ENCODE measurements at regions not wholly inside any gene's neighbourhood (a gene's known extent, or its start where the extent isn't known, plus 50 kb on each side); places are given as distances from the start of the nearest gene placed in this dataset.

DNA sequence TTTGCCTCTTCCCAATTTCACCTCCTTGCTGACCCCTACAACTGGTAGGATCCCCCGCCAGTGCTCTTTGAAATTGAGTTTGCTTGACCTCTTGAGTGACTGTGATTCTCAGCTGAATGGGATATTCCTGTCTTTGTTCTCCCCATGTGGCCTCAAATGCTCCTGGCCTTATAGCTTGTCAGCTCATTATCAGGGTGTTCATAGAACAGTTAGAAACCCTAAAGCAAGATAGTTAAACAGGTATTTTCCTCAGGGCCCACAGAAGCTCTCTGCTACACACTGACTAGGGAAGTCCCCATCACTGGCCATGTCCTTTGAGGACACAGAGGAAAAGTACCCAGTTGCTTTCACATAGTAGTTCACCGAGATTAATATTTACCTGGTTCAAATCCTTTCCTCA lies 211.5 kb upstream of the DTNBP1 start:
- Histone ChIP-seq H2AFZ (ENCODE audit: low read depth, low read length, poor library complexity, severe bottlenecking) (no peak overlapping the region), H3K9ac (ENCODE audit: low read length) (no peak overlapping the region), H3K9me2 (ENCODE audit: insufficient read depth) (no peaks in the 10 kb centered on the region), H3K27ac (ENCODE audit: low read depth, low read length) (no peak overlapping the region), H3K4me1 (ENCODE audit: control insufficient read depth in 1 of 2, insufficient read depth in 2 of 2, low read length in 2 of 2) (no peaks in the 10 kb centered on the region), H4K20me1 (ENCODE audit: insufficient read depth) (no peaks in the 10 kb centered on the region), H3K4me2 (ENCODE audit: low read length) (no peak overlapping the region), H3K79me2 (ENCODE audit: insufficient read depth, low read length) (no peaks in the 10 kb centered on the region), H3K36me3 (ENCODE audit: control insufficient read depth in 1 of 2, insufficient read depth in 2 of 2, low read length in 2 of 2) (no peaks in the 10 kb centered on the region), H3K9me3 (ENCODE audit: control insufficient read depth in 1 of 2, insufficient read depth in 1 of 2, low read depth in 1 of 2, low read length in 2 of 2) (no peaks in the 10 kb centered on the region), H3K4me3 (replicated peaks in 1 of 2; ENCODE audit: low read depth in 1 of 2, low read length in 2 of 2) (no peak overlapping the region), H3K27me3 (ENCODE audit: insufficient read depth, low read length) (no peaks in the 10 kb centered on the region)
- no peak for DNase-seq (ENCODE audit: low read depth, low spot score)
- ChIA-PET POLR2A (no interaction called here), CTCF (no interaction called here), RAD21 (ENCODE audit: low non-redundant PET in 1 of 2, low total read pairs in 2 of 2, uncharacterized antibody in 2 of 2, unreplicated experiment in 2 of 2) (no interaction called here)
- TF ChIP-seq, protein P1, sequence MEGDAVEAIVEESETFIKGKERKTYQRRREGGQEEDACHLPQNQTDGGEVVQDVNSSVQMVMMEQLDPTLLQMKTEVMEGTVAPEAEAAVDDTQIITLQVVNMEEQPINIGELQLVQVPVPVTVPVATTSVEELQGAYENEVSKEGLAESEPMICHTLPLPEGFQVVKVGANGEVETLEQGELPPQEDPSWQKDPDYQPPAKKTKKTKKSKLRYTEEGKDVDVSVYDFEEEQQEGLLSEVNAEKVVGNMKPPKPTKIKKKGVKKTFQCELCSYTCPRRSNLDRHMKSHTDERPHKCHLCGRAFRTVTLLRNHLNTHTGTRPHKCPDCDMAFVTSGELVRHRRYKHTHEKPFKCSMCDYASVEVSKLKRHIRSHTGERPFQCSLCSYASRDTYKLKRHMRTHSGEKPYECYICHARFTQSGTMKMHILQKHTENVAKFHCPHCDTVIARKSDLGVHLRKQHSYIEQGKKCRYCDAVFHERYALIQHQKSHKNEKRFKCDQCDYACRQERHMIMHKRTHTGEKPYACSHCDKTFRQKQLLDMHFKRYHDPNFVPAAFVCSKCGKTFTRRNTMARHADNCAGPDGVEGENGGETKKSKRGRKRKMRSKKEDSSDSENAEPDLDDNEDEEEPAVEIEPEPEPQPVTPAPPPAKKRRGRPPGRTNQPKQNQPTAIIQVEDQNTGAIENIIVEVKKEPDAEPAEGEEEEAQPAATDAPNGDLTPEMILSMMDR (IDR thresholded peaks at IDR 0.05 in 2 of 3, conservative IDR thresholded peaks at IDR 0.05 in 1 of 3; ENCODE audit: borderline replicate concordance in 1 of 3, insufficient read depth in 1 of 3, low read depth in 2 of 3, low read length in 2 of 3) = no peak
- TF ChIP-seq SP1 (IDR thresholded peaks at IDR 0.05; ENCODE audit: low read depth) = no peak
- no peak for TF ChIP-seq TCF7L2 (IDR thresholded peaks at IDR 0.05; ENCODE audit: borderline replicate concordance, extremely low read depth, insufficient read depth, insufficient read length)
- no peak for TF ChIP-seq RAD21 (IDR thresholded peaks at IDR 0.05; ENCODE audit: low read depth)
- no peak for TF ChIP-seq POLR2A (IDR thresholded peaks at IDR 0.05; ENCODE audit: borderline replicate concordance, extremely low read depth, insufficient read depth, insufficient read length)
- TF ChIP-seq SIN3A (IDR thresholded peaks at IDR 0.05; ENCODE audit: low read depth) = no peak
- BruUV-seq (replicated peaks) = no TSS peak
- ATAC-seq = no peak
- intact Hi-C loops (cut with micrococcal nuclease) = no loop called here

DNA sequence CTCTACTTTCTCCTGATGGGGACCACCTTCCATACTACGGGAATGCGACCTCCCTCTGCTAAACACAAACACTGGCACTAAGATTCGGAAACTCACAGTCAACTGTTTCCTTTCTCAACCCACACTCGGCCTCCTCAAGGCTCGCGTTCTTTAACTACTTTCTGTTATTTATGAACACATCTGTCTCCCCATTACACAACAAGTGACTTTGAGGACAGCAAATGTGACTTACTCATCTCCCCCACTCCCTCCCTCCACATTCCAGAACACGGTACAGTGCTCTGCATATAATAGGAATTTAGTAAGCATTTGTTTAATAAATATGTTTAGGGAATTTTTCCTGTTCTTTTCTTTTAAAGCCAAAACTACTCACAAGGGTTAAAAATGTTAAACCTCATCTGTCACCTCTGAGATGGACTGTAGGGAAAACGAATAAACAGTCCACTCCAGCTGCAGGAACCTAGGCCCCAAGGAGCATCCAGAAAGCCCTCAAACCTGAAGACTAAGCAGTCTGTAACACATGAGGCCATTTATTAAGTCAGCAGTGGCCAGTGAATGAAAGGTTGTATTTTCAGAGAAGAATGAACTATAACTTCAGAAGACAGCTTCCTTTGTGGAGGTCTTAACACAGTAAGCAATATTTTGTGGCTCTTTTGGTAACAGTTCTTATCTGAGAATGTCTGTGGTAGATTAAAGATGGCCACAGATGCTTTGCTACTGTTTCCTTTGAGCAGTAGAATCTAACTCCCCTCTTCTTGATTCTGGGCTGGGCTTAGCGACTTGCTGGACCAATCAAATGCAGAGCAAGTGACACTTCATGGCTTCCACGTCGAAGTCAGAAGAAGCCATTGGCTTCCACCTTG lies 209.6 kb upstream of the DTNBP1 start:
- RAD21 ChIA-PET (ENCODE audit: low non-redundant PET in 1 of 2, low total read pairs in 2 of 2, uncharacterized antibody in 2 of 2, unreplicated experiment in 2 of 2) = no interaction called here
- Histone ChIP-seq H3K9me3 (ENCODE audit: control insufficient read depth in 1 of 2, insufficient read depth in 1 of 2, low read depth in 1 of 2, low read length in 2 of 2) (no peaks in the 10 kb centered on the region), H3K9ac (ENCODE audit: low read length) (no peak overlapping the region), H3K27me3 (ENCODE audit: insufficient read depth, low read length) (peaks cover 4% of the 10 kb centered on the region; the same call in 1 of the 2 replicates), H3K79me2 (ENCODE audit: insufficient read depth, low read length) (no peaks in the 10 kb centered on the region), H3K36me3 (ENCODE audit: control insufficient read depth in 1 of 2, insufficient read depth in 2 of 2, low read length in 2 of 2) (no peaks in the 10 kb centered on the region), H4K20me1 (ENCODE audit: insufficient read depth) (no peaks in the 10 kb centered on the region), H3K27ac (ENCODE audit: low read depth, low read length) (no peak overlapping the region), H3K9me2 (ENCODE audit: insufficient read depth) (no peaks in the 10 kb centered on the region), H2AFZ (ENCODE audit: low read depth, low read length, poor library complexity, severe bottlenecking) (no peak overlapping the region), H3K4me2 (ENCODE audit: low read length) (no peak overlapping the region), H3K4me3 (replicated peaks in 1 of 2; ENCODE audit: low read depth in 1 of 2, low read length in 2 of 2) (no peak overlapping the region), H3K4me1 (ENCODE audit: control insufficient read depth in 1 of 2, insufficient read depth in 2 of 2, low read length in 2 of 2) (no peaks in the 10 kb centered on the region)
- CTCF ChIA-PET = no interaction called here
- BruUV-seq (replicated peaks) = no TSS peak
- ATAC-seq (no peak), DNase-seq (ENCODE audit: low read depth, low spot score) (no peak)
- intact Hi-C loops (cut with micrococcal nuclease) = no loop called here
- POLR2A ChIA-PET = no interaction called here
- no peak for TF ChIP-seq CBX3 (IDR thresholded peaks at IDR 0.05; ENCODE audit: low read depth)
- no peak for TF ChIP-seq ZNF274 (IDR thresholded peaks at IDR 0.05; ENCODE audit: low read depth, low read length)
- TF ChIP-seq, protein P2, sequence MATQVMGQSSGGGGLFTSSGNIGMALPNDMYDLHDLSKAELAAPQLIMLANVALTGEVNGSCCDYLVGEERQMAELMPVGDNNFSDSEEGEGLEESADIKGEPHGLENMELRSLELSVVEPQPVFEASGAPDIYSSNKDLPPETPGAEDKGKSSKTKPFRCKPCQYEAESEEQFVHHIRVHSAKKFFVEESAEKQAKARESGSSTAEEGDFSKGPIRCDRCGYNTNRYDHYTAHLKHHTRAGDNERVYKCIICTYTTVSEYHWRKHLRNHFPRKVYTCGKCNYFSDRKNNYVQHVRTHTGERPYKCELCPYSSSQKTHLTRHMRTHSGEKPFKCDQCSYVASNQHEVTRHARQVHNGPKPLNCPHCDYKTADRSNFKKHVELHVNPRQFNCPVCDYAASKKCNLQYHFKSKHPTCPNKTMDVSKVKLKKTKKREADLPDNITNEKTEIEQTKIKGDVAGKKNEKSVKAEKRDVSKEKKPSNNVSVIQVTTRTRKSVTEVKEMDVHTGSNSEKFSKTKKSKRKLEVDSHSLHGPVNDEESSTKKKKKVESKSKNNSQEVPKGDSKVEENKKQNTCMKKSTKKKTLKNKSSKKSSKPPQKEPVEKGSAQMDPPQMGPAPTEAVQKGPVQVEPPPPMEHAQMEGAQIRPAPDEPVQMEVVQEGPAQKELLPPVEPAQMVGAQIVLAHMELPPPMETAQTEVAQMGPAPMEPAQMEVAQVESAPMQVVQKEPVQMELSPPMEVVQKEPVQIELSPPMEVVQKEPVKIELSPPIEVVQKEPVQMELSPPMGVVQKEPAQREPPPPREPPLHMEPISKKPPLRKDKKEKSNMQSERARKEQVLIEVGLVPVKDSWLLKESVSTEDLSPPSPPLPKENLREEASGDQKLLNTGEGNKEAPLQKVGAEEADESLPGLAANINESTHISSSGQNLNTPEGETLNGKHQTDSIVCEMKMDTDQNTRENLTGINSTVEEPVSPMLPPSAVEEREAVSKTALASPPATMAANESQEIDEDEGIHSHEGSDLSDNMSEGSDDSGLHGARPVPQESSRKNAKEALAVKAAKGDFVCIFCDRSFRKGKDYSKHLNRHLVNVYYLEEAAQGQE (IDR thresholded peaks at IDR 0.05; ENCODE audit: low read depth) = no peak
- no peak for TF ChIP-seq SP1 (IDR thresholded peaks at IDR 0.05; ENCODE audit: low read depth)
- no peak for TF ChIP-seq JUND (IDR thresholded peaks at IDR 0.05)
- TF ChIP-seq POLR2AphosphoS5 (IDR thresholded peaks at IDR 0.05; ENCODE audit: low read depth, low read length) = no peak
- TF ChIP-seq, protein P3, sequence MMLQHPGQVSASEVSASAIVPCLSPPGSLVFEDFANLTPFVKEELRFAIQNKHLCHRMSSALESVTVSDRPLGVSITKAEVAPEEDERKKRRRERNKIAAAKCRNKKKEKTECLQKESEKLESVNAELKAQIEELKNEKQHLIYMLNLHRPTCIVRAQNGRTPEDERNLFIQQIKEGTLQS (IDR thresholded peaks at IDR 0.05) = no peak
- no peak for TF ChIP-seq EZH2phosphoT487 (IDR thresholded peaks at IDR 0.05; ENCODE audit: borderline replicate concordance)
- no peak for TF ChIP-seq TCF7L2 (IDR thresholded peaks at IDR 0.05; ENCODE audit: borderline replicate concordance, extremely low read depth, insufficient read depth, insufficient read length)
- no peak for TF ChIP-seq SRF (IDR thresholded peaks at IDR 0.05; ENCODE audit: low read depth)
- TF ChIP-seq EZH2 (IDR thresholded peaks at IDR 0.05) = no peak
